Urothelium cell line (cell line): ENCODE measurements at regions not wholly inside any gene's neighbourhood (a gene's known extent, or its start where the extent isn't known, plus 50 kb on each side); places are given as distances from the start of the nearest gene placed in this dataset.

ENCODE experiments used
- DNase-seq: peaks from one replicate; pipeline ENCODE4 v3.0.0; 2011; ENCODE audit warnings: low spot score, mixed read lengths
- FAIRE-seq: peaks from 2 replicates; lab custom pipeline; 2011; peaks lifted over from hg19 to GRCh38; lab: Jason Lieb, UNC

- no peak for FAIRE-seq
- DNase-seq = no peak
Observed at GRCh38 chr9:120221844-120222243, 358.1 kb downstream of the CDK5RAP2 start.

DNA sequence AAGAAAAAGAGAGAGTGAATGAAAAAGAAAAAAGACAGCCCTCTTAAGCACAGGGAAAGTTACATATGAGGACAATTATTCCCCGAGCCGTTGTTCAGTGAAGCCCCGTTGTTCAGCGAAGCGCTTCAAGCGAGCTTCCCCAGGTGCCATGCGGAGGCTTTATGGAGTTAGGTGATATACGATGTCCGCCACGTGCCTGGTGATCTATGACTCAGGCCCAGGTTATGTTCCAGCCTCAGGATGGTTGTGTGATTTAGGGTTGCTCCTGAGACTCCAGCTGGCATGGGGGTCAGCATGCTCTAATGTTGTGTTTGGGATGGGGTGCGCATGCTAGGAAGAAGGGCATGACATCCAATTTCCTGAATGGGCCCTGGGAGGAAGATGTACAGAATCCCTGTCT, 365.6 kb downstream of the CDK5RAP2 start:
- DNase-seq (no peak), FAIRE-seq (no peak)

DNA sequence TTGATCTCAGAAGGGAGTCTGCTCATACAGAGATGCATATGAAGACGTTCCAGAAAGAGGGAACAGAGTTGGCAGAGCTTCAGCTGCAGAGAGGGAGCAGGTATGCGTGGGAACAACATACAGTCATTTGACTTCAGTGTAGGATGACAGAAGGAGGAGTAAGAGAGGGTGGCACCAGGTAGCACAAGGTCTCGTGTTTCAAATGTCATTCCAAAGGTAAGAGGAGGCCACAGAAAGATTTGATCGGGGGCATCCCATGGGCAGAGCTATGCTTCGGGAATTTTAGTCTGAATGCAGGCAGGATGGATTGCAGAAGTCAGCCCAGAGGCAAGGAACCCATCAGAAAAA, 367.1 kb downstream of the CDK5RAP2 start:
- FAIRE-seq = no peak
- DNase-seq = no peak

- FAIRE-seq (no peak), DNase-seq (no peak)
Observed at GRCh38 chr9:120212153-120212852, 367.7 kb downstream of the CDK5RAP2 start.

DNA sequence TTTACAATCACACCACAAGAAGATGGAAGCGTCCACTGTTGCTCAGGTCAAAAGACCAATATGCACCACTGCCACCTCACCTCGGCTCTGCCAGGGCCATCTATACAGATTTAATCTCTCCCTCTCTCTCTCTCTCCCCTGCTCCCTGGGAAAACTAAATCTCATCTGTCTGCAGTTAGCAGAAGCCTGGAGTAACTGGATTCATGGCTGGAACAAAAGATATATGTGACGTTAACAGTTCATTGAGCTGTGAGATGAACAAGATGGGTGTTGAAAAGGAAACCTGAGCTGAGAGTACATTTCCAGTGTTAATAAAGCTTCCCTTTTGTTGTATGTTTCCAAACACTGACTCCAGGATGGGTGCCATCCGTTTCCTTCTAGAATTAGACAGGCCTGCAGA, 369.7 kb downstream of the CDK5RAP2 start:
- no peak for DNase-seq
- no peak for FAIRE-seq

- DNase-seq (no peak), FAIRE-seq (no peak)
Observed at GRCh38 chr9:120202856-120203654, 376.9 kb downstream of the CDK5RAP2 start.

GRCh38 chr9:120198027-120198426, 381.9 kb downstream of the CDK5RAP2 start:
- FAIRE-seq (no peak), DNase-seq (no peak)

DNA sequence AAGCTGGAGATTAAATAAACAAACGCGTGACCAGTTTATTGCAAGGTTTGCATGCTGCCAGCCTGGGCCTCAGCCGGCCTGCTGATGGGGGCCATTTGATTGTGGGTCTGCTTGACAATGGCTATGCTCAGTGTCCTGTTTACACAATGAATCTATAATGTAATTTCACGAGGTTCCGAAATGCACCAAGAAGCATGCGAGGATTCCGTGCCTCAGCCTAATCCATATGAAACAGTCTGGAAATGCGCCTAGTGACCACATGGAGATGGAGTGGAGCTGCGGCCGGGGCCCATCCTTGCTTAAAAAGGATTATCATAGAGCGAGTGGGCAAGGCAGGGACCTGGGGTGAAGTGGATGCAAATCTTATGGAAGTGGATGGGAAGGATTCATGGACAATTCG, 382.4 kb downstream of the CDK5RAP2 start:
- DNase-seq = no peak
- no peak for FAIRE-seq

GRCh38 chr9:120191141-120191540, 388.8 kb downstream of the CDK5RAP2 start:
- DNase-seq (no peak), FAIRE-seq (no peak)

DNA sequence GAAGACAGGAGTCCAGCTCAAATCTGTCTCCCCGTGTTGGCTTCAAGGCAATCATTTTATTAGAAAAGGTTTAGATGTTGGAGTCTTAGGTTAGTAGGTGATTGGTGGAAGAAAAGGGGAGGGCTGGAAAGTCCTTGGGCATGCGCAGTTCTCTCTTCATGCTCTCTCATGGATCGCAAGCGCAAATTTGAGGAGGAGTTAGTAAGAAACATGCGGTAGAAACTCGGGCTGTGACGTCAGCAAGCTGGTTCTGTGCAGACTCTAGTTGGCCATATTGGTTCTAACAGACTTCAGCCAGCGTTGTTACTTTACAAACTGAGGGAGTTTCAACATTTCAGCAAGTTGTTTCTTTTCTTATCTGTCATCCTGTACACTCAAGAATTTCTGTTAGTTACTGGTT, 392.2 kb downstream of the CDK5RAP2 start:
- DNase-seq = no peak
- no peak for FAIRE-seq

DNA sequence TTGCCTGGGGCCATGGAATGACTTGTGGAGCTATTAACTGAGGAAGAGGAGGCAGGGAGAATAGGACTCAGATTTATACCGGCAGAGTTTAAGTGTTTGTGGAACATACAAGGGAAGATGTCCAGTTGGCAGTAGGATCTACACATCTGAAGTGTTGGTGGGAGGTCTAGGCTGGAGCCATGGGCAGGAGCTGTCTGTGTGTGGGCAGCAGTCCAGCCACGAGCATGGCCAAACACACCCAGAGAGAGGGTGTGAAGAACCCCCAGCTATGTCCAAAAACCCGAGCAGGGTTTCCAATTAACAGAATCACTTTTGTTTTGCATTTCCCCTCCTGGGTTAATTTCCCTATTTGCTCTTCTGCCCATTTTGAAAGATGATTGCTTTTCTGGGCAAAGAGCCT, 393.7 kb downstream of the CDK5RAP2 start:
- no peak for FAIRE-seq
- DNase-seq = no peak

- no peak for FAIRE-seq
- no peak for DNase-seq
Observed at GRCh38 chr9:120184266-120184665, 395.7 kb downstream of the CDK5RAP2 start.

DNA sequence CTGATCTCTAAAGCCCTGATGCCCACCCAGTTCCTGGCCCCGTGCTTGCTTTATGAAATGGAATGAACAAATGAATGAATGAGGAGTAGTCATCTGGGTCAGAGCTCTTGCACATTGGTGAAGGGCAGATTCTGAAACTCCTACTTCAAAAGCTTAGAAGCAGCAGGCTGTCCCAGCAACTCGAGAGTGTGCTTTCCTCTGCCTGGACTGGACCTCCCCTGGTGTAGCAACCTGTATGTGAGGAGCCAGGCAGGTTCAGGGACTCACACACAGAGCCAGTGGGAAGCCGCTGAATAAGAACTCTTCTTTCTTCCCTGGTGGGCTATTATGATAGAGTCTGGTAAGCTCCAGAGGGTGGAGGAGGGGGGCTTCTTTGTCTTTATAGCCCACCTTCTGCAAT, 396.4 kb downstream of the CDK5RAP2 start:
- DNase-seq (no peak), FAIRE-seq (no peak)

DNA sequence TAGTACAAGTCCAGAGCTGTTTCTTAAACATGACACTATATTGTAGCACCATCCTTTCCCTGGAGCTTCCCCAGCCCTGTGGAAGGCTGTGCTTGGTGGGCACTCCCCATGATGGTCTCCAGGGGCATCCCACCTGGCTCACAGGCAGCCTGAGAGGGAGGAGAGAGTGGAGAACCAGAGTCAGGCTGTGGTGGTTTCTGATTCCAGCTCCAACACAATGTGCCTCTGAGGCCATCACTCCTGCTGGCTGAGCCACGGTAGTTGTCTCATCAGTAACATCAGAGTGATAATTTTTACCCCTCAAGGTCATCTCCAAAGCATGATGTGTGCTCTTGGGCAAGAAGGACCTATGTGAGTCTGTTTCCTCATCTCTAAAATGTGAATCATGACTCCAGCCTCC, 398.0 kb downstream of the CDK5RAP2 start:
- no peak for DNase-seq
- no peak for FAIRE-seq

- no peak for DNase-seq
- FAIRE-seq = no peak
Observed at GRCh38 chr9:120177121-120177520, 402.8 kb downstream of the CDK5RAP2 start.

GRCh38 chr9:120175031-120175430, 404.9 kb downstream of the CDK5RAP2 start:
- FAIRE-seq (no peak), DNase-seq (no peak)

DNA sequence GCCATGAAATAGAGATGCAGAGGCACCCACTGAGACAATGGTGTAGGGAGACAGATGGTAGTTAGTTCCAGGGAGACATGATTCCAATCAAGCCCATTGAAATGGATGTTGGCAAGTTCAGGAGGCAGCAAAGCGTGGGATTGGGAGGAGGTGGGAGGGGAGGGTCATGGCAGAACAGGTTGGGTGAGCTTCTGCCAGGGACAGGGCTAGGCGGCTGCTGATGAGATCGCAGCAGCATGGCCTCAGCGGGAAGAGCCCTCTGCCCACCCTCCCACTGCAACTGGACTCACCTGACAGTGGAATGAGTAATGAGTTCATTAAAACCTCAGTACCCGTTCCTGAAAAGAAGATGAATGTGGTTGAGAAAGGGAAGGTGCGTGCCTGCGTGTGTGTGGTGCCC, 418.2 kb downstream of the CDK5RAP2 start:
- FAIRE-seq (no peak), DNase-seq (no peak)

GRCh38 chr9:120158221-120158620, 421.7 kb downstream of the CDK5RAP2 start:
- DNase-seq (no peak), FAIRE-seq (no peak)

DNA sequence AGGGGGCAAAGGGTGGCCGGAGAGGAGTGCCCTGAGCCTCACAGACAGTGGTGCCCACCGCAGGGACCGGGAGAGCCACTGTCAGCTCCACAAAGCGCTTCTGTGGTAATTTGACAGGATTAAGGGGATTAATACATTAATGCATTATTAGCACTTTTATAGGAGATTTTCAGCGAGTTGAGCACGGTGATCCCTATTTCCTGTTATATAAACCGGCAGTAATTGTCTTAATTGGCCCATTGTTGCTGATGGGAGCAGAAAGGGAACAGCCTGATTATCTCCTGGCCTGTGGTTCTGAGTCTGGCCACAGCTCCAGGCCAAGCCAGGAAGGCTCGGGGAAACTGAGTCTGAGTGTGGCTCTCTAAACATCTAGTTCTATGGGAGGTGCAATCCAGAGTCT, 423.6 kb downstream of the CDK5RAP2 start:
- no peak for FAIRE-seq
- DNase-seq = no peak

GRCh38 chr9:120153258-120153657, 426.7 kb downstream of the CDK5RAP2 start:
- DNase-seq = no peak
- no peak for FAIRE-seq

DNA sequence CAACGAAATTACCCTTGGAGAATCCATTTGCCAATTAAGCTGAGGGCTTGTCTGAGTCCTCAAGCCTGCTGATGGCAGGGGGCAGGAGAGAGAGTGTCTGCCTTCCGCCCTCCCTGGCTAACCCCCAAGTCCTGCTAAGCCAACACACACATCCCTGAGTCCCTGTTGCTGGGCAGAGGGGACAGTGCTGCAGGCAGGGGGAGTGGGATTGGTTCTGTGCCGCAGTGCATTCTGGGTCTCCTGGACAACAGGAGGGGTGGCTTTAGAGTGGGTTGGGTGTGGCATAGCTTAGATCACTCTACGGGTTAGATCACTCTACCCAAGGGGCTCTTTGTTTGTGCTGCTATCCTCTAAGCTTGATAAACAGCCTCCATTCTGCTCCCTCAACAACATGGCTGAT, 427.7 kb downstream of the CDK5RAP2 start:
- DNase-seq = no peak

DNA sequence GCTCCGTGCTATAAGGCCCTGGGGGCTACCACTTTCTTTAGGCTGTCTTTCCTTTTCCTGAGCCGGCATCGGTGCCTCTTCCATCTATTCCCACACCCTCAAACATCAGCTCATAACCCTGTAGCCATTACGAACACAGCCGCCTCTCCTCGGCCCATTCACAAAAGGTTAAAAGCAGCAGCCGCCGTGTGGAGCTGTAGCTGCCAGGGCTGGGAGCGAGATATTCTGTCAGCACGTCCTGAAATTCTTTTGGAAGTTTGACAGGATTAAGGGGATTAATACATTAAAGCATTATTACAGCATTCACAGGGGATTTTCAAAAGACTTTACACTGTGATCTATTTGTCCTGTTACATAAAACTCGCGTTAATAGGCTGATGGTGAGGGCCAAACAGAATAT, 428.2 kb downstream of the CDK5RAP2 start:
- no peak for DNase-seq
- no peak for FAIRE-seq

More for the DNA sequence above, 427.7 kb downstream of the CDK5RAP2 start:
- FAIRE-seq = no peak

GRCh38 chr9:120151149-120151548, 428.8 kb downstream of the CDK5RAP2 start:
- DNase-seq (no peak), FAIRE-seq (no peak)
